Vagina (tissue), 2 donors: ENCODE measurements at regions not wholly inside any gene's neighbourhood (a gene's known extent, or its start where the extent isn't known, plus 50 kb on each side); places are given as distances from the start of the nearest gene placed in this dataset.

Experiments
- CTCF ChIP-seq, 3 experiments: fragments of 450-650 bp in 2 of 3; fragments of 200-600 bp in 1 of 3; sonication (generic) in 1 of 3; IDR thresholded peaks; one replicate each; pipeline ENCODE4 v1.5.1; 2017 to 2019; ENCODE audit warnings: antibody characterized with exemption in 3 of 3, mild to moderate bottlenecking in 2 of 3, moderate library complexity in 2 of 3
- POLR2A ChIP-seq, 2 donors: fragments of 450-650 bp; IDR thresholded peaks; one replicate each; pipeline ENCODE4 v1.6.1; 2017; ENCODE audit warnings: antibody characterized with exemption in 2 of 2, mild to moderate bottlenecking in 2 of 2, moderate library complexity in 2 of 2
- POLR2AphosphoS5 ChIP-seq, 2 donors: sonication (generic); formaldehyde crosslinking; IDR thresholded peaks; one replicate each; pipeline ENCODE4 v1.9.0; 2017; ENCODE audit warnings: antibody characterized with exemption in 2 of 2, mild to moderate bottlenecking in 2 of 2, low read depth in 1 of 2; ENCODE audit not compliant: insufficient read depth in 1 of 2

GRCh38 chr2:52194342-52194741, 1162.4 kb upstream of the NRXN1 start:
- TF ChIP-seq CTCF (IDR thresholded peaks at IDR 0.05) (no peak), POLR2A (IDR thresholded peaks at IDR 0.05) (no peak), POLR2AphosphoS5 (IDR thresholded peaks at IDR 0.05; ENCODE audit: insufficient read depth in 1 of 2, low read depth in 1 of 2) (no peak)
